Nephron progenitor cell (in vitro differentiated cells): ENCODE measurements at regions not wholly inside any gene's neighbourhood (a gene's known extent, or its start where the extent isn't known, plus 50 kb on each side); places are given as distances from the start of the nearest gene placed in this dataset.

ENCODE experiments used
- DNase-seq: peaks from one replicate; pipeline ENCODE4 v3.0.0; 2021
- H3K27ac Mint-ChIP-seq: 2 replicates; pipeline ENCODE4 v1.8.0; 2021; ENCODE audit warnings: mild to moderate bottlenecking, moderate library complexity, mixed read lengths
- H3K27me3 Mint-ChIP-seq: 2 replicates; pipeline ENCODE4 v1.8.0; 2021; ENCODE audit warnings: mild to moderate bottlenecking, low read depth, mixed read lengths; ENCODE audit not compliant: poor library complexity
- H3K36me3 Mint-ChIP-seq: 2 replicates; pipeline ENCODE4 v1.8.0; 2021; ENCODE audit warnings: low read depth, mixed read lengths
- H3K4me1 Mint-ChIP-seq: 2 replicates; pipeline ENCODE4 v1.8.0; 2021; ENCODE audit warnings: mixed read lengths
- H3K4me3 Mint-ChIP-seq: 2 replicates; pipeline ENCODE4 v1.8.0; 2021; ENCODE audit warnings: mild to moderate bottlenecking, moderate library complexity, mixed read lengths
- H3K9me3 Mint-ChIP-seq: 2 replicates; pipeline ENCODE4 v1.8.0; 2021; ENCODE audit warnings: mild to moderate bottlenecking, moderate library complexity, mixed read lengths
- TF ChIP-seq, protein P1 (sequence below): fragments of 200-600 bp; sonication (generic); IDR thresholded peaks from 2 replicates; pipeline ENCODE4 v1.5.0; 2021; ENCODE audit warnings: antibody characterized with exemption

GRCh38 chr5:77853353-77853907 is 77.3 kb upstream of the TBCA start:
- H3K4me1 Mint-ChIP-seq = peaks cover 68% of the 10 kb centered on the region
- no peak for DNase-seq
- H3K27me3 Mint-ChIP-seq = peaks cover 29% of the 10 kb centered on the region
- H3K9me3 Mint-ChIP-seq = no peaks in the 10 kb centered on the region
- no peak overlapping the region for H3K27ac Mint-ChIP-seq
- TF ChIP-seq, protein P1, sequence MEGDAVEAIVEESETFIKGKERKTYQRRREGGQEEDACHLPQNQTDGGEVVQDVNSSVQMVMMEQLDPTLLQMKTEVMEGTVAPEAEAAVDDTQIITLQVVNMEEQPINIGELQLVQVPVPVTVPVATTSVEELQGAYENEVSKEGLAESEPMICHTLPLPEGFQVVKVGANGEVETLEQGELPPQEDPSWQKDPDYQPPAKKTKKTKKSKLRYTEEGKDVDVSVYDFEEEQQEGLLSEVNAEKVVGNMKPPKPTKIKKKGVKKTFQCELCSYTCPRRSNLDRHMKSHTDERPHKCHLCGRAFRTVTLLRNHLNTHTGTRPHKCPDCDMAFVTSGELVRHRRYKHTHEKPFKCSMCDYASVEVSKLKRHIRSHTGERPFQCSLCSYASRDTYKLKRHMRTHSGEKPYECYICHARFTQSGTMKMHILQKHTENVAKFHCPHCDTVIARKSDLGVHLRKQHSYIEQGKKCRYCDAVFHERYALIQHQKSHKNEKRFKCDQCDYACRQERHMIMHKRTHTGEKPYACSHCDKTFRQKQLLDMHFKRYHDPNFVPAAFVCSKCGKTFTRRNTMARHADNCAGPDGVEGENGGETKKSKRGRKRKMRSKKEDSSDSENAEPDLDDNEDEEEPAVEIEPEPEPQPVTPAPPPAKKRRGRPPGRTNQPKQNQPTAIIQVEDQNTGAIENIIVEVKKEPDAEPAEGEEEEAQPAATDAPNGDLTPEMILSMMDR = no peak
- no peaks in the 10 kb centered on the region for H3K36me3 Mint-ChIP-seq
- H3K4me3 Mint-ChIP-seq = peak overlapping the region; percentile 53

- Mint-ChIP-seq H3K4me3 (peak overlapping the region; percentile 84), H3K27ac (no peak overlapping the region), H3K9me3 (no peaks in the 10 kb centered on the region), H3K4me1 (peaks cover 75% of the 10 kb centered on the region), H3K27me3 (peaks cover 36% of the 10 kb centered on the region), H3K36me3 (no peaks in the 10 kb centered on the region)
- TF ChIP-seq, protein P1 = no peak
- DNase-seq = peak; percentile 71
Observed at GRCh38 chr5:77852514-77853352, 76.6 kb upstream of the TBCA start.

DNA sequence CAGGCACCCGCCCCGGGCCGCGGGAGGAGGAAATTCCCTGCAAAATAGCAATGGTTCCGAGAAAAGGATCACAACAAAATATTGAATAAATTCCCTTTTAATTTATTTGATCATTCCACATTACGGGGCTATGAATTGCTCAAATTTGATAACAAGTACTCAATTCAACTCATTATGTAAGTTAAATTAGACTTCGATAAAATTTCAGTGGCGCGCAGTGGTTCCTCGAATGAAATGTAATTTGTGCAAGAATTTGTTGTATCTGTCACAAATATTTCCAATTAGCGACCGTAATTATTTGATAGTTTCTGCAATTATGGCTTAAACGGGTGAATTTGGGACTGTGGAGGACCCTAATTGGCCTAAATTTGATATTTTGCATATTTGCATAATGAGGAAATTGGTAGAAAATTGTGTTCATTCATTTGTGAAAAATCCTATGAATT is 76.0 kb upstream of the TBCA start:
- peak overlapping the region; percentile 84 for H3K4me3 Mint-ChIP-seq
- H3K27me3 Mint-ChIP-seq = peaks cover 42% of the 10 kb centered on the region
- no peaks in the 10 kb centered on the region for H3K36me3 Mint-ChIP-seq
- DNase-seq = no peak
- TF ChIP-seq, protein P1 = no peak
- no peaks in the 10 kb centered on the region for H3K9me3 Mint-ChIP-seq
- H3K27ac Mint-ChIP-seq = no peak overlapping the region
- H3K4me1 Mint-ChIP-seq = peaks cover 82% of the 10 kb centered on the region

DNA sequence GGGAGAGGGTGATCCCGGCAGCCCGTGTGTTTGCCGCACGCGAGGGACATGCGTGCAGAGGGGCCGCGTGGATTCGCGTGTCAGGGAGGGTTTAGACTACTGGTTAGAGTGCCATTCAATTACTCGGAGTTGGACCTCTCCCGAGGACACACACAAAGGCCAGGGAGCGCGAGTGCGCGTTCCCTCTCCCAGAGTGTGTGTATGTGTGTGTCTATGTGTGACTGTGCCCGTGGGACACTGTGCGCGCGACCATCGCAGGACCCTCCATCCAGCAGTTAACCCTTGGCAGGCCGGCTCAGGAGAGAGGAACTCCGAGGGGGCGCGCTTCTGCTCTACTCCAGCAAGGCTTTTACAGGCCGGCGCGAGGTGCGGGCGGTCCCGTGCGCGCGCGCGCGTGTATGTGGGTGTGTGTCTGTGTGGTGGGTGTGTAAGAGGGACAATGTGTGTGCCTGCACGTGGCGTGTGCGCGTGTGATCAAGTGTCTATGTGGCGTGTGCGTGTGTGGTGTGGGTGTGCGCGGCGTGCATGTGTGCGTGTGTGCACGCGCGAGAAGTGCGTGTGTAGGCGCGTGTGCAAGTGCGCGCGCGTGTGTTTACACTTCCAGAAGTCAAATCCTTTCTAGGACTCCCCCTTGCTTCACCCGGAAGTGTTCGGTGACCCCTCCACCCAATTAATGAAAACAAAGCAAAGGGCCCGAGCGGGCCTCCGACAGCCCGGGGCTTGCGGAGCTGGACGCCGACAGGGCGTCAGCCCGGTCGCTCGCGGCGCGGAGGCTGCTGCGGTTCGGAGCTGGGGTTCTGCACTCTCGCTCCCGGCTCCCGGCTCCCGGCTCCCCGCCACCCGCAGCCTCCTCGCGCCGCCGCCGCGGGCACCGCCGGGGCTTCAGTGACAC is 75.3 kb upstream of the TBCA start:
- Mint-ChIP-seq H3K9me3 (no peaks in the 10 kb centered on the region), H3K27ac (peak overlapping the region; percentile 56), H3K36me3 (no peaks in the 10 kb centered on the region), H3K27me3 (peaks cover 49% of the 10 kb centered on the region), H3K4me1 (peaks cover 88% of the 10 kb centered on the region), H3K4me3 (peak overlapping the region; percentile 84)
- TF ChIP-seq, protein P1 = no peak
- DNase-seq = peak; percentile 61

- peak; percentile 18 for DNase-seq
- TF ChIP-seq, protein P1 = no peak
- Mint-ChIP-seq H3K9me3 (no peaks in the 10 kb centered on the region), H3K27ac (no peak overlapping the region), H3K4me1 (peaks cover 86% of the 10 kb centered on the region), H3K27me3 (peaks cover 57% of the 10 kb centered on the region), H3K36me3 (no peaks in the 10 kb centered on the region), H3K4me3 (peak overlapping the region; percentile 84)
Observed at GRCh38 chr5:77850536-77851175, 74.5 kb upstream of the TBCA start.
